ENCODE measurements at regions not wholly inside any gene's neighbourhood (a gene's known extent, or its start where the extent isn't known, plus 50 kb on each side); places are given as distances from the start of the nearest gene placed in this dataset.
"Not testable (repeated sequence)": the region's sequence is repeated elsewhere in the genome, so short reads cannot be mapped to it uniquely, and the experiment has no call there.

GRCh38 chr2:16764487-16764886, 98.9 kb upstream of the CYRIA start:
- intact Hi-C loops (cut with micrococcal nuclease) = no loop called here

DNA sequence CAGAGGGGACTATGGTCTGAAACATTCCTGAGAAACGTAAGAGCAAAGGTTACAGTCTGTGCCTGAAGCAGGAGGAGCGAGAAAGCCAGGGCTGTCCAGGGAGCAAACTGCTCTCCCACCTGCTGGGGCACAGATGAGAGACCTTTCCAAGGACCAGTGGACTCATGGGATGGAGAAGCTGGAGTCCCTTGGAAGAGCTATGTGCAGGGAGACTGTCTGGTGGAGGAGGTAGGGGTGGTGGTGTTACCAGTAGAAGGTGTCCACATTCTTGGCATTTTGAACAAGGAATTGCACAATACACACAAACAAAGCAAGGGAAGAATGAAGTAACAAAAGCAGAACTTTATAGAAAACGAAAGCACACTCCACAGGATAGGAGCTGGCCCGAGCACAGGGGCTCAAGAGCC, 97.9 kb upstream of the CYRIA start:
- intact Hi-C loops (cut with micrococcal nuclease) = no loop called here

- intact Hi-C loops (cut with micrococcal nuclease) = no loop called here
Observed at GRCh38 chr2:16763056-16763455, 97.4 kb upstream of the CYRIA start.

- intact Hi-C loops (cut with micrococcal nuclease) = no loop called here
Observed at GRCh38 chr2:16760426-16760825, 94.8 kb upstream of the CYRIA start.

GRCh38 chr2:16756831-16757644, 91.4 kb upstream of the CYRIA start:
- intact Hi-C loops (cut with micrococcal nuclease) = loop anchor here (1.0 to 5.0 kb wide), 7 partner anchors 90 to 818 kb away; partner anchors contain the start of gene CYRIA

- intact Hi-C loops (cut with micrococcal nuclease) = loop anchor here (5.0 kb wide), 1 partner anchor 88 kb away; the partner anchor contains the start of gene CYRIA
Observed at GRCh38 chr2:16755442-16755841, 89.8 kb upstream of the CYRIA start.

GRCh38 chr2:16753025-16753424, 87.4 kb upstream of the CYRIA start:
- intact Hi-C loops (cut with micrococcal nuclease) = not testable (repeated sequence)

DNA sequence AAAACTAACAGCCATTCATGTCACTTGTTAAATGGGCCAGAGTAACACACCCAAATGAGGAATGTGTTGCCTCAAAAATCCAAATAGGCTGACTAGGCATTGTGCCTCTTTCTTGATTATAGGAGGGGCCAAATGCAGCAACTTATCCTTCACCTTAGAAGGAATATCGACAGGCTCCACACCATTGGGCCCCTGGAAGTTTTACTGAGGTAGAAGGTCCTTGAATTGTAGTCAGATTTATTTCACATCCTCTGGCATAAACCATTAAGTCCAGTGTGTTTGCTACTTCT, 85.2 kb upstream of the CYRIA start:
- intact Hi-C loops (cut with micrococcal nuclease) = not testable (repeated sequence)

GRCh38 chr2:16750175-16750924, 84.7 kb upstream of the CYRIA start:
- intact Hi-C loops (cut with micrococcal nuclease) = no loop called here

- intact Hi-C loops (cut with micrococcal nuclease) = not testable (repeated sequence)
Observed at GRCh38 chr2:16748511-16749266, 83.1 kb upstream of the CYRIA start.

DNA sequence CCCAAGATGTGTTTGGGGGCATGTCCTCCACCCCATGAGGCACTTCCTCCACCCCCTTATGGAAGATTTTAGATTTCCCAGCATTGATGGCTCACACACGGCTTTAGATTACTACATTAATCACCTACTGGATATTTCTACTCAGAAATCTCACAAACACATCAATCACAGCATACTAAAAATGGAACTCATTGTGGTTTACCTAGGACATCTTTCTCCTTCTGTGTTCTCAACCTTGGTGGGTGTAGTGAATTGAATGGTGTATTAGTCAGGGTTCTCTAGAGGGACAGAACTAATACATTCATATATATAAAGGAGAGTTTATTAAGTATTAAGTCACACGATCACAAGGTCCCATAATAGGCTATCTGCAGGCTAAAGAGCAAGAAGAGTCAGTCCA, 82.1 kb upstream of the CYRIA start:
- intact Hi-C loops (cut with micrococcal nuclease) = no loop called here

- intact Hi-C loops (cut with micrococcal nuclease) = no loop called here
Observed at GRCh38 chr2:16747257-16747656, 81.6 kb upstream of the CYRIA start.

DNA sequence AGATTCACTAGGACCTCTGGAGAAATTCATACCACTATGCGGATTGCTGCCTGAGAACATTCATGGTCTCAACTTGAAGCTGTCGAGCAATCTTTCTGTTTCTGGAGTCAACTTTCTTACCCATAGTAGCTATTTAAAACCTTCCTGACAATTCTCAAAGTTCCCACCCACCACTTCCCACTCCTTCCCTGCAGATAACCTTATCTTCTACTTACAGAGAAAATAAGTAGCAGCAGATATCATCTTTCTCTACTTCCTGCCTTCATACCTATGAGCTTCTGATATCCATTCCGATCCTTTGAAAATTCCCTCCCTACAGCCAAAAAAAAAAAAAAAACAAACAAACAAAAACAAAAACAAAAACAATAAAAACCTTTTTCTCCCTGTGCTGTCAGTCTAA, 81.2 kb upstream of the CYRIA start:
- intact Hi-C loops (cut with micrococcal nuclease) = no loop called here

DNA sequence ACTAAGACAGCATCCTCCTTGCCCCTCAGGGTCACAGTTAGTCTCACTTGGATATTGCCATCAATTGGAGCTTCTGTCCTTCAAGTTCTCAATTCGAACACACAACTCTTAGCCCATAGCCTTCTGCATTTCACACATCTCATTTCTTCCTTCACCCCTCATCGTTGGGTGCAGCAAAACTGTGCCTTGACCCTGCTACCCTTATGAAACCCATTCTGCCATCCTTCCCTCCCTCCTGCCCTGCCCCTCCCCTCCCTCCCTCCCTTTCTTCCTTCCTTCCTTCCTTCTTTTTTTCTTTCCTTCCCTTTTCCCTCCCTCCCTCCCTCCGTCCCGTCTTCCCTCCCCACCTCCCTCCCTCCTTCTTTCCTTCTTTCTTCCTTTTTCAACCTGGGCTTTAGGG, 80.7 kb upstream of the CYRIA start:
- intact Hi-C loops (cut with micrococcal nuclease) = no loop called here

- intact Hi-C loops (cut with micrococcal nuclease) = no loop called here
Observed at GRCh38 chr2:16745466-16745865, 79.8 kb upstream of the CYRIA start.

DNA sequence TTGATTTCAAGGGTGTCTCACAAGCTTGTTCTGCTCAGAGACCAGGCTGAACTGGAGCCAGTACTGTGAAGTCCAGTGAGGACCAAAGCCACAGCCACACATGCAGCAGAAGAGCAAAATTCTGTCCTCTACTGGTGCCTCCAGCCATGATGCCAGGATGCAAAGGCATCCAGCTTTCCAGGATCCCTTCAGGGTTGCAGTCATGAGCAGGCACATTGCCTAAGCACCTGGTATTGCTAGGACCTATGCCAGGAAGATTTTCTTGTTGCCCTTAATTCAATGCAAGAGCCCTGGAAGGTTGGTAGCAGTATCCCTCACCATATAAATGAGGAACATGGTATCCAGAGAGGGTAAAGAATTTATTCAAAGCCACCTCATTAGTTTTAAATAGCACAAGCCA, 78.9 kb upstream of the CYRIA start:
- intact Hi-C loops (cut with micrococcal nuclease) = no loop called here

DNA sequence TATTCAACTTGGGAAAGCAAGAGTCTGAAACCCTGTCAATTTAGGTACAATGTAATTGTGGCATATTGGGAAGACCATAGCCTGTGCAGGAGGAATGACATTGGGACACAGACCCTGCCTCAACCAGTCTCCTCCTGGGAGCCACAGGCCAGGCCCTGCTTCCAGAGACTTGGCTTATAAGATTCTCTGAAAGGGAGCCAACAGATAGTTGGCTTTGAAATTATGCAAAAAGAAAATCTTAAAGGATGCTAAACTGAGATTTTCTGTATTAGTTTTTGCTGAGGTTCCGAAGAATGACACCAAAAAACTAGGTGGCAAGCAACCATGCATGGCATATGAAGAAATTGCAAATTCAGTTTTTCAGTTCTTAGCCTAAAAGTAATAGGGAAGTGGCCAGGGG, 76.4 kb upstream of the CYRIA start:
- intact Hi-C loops (cut with micrococcal nuclease) = no loop called here

GRCh38 chr2:16741498-16741897, 75.9 kb upstream of the CYRIA start:
- intact Hi-C loops (cut with micrococcal nuclease) = no loop called here

- intact Hi-C loops (cut with micrococcal nuclease) = no loop called here
Observed at GRCh38 chr2:16739778-16740581, 74.3 kb upstream of the CYRIA start.

DNA sequence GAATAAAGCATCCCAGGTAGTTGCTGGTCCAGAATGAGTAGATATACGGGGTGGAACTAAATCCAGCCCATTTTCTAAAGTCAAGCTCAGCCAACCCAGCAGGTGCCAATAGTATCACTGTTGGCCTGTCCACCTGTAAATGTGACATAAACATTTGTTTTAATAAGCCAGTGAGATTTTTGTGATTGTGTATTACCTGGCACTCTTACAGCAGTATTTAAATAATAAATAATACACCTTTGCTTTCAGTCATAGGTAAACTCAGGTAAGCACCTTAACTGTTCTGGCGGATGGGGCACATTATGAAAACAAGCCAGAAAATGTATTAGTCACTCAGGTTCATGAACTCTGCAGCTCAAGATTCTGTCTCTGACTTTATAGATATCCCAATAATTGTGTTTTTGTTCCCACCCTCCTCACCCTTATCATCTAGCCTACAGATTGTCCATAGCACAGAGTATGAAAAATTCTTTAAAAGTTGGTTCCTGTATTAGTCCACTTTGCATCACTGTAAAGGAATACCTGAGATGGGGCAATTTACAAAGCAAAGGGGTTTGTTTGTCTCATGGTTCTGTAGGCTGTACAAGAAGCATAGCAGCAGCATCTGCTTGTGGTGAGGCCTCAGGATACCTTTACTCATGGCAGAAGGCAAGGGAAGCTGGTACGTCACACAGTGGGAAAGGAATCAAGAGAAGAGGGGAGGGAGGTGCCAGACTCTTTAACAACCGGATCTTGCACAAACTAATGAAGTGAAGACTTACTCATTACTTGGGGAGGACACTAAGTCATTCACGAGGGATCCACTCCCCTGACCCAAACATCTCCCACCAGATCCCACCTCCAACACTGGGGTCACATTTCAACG, 73.0 kb upstream of the CYRIA start:
- intact Hi-C loops (cut with micrococcal nuclease) = no loop called here
